Nephron (organoid): ENCODE measurements at regions not wholly inside any gene's neighbourhood (a gene's known extent, or its start where the extent isn't known, plus 50 kb on each side); places are given as distances from the start of the nearest gene placed in this dataset.

Experiments
- H3K27ac Mint-ChIP-seq, 3 experiments: 2 replicates each; pipeline ENCODE4 v1.8.0; 2020; ENCODE audit warnings: mixed read lengths in 3 of 3, mild to moderate bottlenecking in 2 of 3, moderate library complexity in 1 of 3
- H3K27me3 Mint-ChIP-seq: 2 replicates; pipeline ENCODE4 v1.8.0; 2021; ENCODE audit warnings: low read depth, mild to moderate bottlenecking, moderate library complexity, mixed read lengths
- H3K36me3 Mint-ChIP-seq: 2 replicates; pipeline ENCODE4 v1.8.0; 2020; ENCODE audit warnings: low read depth, mixed read lengths
- H3K4me1 Mint-ChIP-seq: 2 replicates; pipeline ENCODE4 v1.8.0; 2020; ENCODE audit warnings: mixed read lengths
- H3K4me3 Mint-ChIP-seq, 3 experiments: 2 replicates each; pipeline ENCODE4 v1.8.0; 2020; ENCODE audit warnings: mild to moderate bottlenecking in 3 of 3, mixed read lengths in 3 of 3, moderate library complexity in 2 of 3
- H3K9me3 Mint-ChIP-seq: 2 replicates; pipeline ENCODE4 v1.8.0; 2020; ENCODE audit warnings: mixed read lengths
- TF ChIP-seq, protein P1 (sequence below), 3 experiments: fragments of 200-600 bp; sonication (generic); IDR thresholded peaks; one replicate each; pipeline ENCODE4 v1.5.0; 2021; ENCODE audit warnings: antibody characterized with exemption in 3 of 3; ENCODE audit not compliant: unreplicated experiment in 3 of 3

DNA sequence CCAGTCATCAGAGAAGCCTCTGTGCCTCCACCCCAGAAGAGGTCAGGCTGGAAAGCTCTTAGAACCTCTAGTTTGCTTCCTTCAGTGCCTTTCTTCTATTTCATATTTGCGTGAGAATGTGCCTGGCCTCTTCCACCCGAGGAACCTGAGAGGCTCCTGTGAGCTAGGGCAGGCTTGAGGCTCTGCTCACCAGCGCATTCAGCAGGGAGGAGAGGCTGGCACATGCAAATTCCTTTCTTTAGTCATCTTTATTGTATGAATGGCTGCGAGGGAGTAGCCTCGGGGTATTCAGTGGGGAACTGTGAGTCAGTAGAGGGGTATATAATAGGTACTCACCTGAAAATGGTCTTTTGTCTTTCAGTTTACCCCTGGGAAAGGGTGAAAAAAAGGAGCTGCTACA, 268.3 kb downstream of the ABCC12 start:
- TF ChIP-seq, protein P1, sequence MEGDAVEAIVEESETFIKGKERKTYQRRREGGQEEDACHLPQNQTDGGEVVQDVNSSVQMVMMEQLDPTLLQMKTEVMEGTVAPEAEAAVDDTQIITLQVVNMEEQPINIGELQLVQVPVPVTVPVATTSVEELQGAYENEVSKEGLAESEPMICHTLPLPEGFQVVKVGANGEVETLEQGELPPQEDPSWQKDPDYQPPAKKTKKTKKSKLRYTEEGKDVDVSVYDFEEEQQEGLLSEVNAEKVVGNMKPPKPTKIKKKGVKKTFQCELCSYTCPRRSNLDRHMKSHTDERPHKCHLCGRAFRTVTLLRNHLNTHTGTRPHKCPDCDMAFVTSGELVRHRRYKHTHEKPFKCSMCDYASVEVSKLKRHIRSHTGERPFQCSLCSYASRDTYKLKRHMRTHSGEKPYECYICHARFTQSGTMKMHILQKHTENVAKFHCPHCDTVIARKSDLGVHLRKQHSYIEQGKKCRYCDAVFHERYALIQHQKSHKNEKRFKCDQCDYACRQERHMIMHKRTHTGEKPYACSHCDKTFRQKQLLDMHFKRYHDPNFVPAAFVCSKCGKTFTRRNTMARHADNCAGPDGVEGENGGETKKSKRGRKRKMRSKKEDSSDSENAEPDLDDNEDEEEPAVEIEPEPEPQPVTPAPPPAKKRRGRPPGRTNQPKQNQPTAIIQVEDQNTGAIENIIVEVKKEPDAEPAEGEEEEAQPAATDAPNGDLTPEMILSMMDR (IDR thresholded peaks at IDR 0.05; ENCODE audit: unreplicated experiment in 3 of 3), result no peak
- Mint-ChIP-seq H3K4me3 (no peak overlapping the region), H3K27ac (no peak overlapping the region), H3K4me1 (peaks cover 13% of the 10 kb centered on the region), H3K9me3 (peaks cover 6% of the 10 kb centered on the region), H3K36me3 (no peaks in the 10 kb centered on the region), H3K27me3 (peaks cover 84% of the 10 kb centered on the region)

DNA sequence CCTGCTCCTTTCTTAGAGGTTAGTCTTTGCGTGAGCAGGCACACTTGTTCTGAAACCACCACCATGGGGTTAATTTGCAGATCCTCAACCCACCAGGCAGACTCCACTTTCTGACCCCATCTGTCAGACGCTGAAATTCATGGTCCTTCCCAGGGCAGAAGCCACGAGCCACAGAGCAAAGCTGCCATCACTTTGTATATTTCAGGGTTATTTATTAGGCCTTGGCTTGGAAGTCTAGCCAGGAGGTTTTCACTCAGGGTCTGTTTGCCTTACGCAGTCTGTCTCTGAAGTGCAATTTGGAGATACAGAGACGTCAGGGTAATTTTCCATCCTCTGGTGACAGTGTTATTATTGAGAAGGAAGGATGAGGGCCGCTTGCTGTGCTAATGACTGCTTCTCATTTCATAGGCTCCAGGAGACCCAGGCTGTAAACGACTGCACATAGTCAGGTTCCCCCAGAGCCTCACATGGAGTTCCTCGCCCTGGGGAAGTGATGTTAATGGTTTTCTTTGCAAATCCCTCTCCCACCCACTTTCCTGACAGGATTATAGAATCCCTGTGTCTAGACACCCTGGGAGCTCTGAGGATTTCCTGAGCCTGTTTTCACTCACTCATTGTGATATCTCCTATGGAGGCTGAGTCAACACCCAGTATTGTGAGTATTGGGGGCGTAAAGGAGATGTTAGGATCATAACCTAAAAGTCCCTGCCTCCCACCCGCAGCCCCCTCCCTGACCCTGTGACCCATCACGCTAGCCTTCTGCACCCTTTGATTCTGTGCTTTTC, 269.0 kb downstream of the ABCC12 start:
- Mint-ChIP-seq H3K27me3 (peaks cover 86% of the 10 kb centered on the region), H3K9me3 (peaks cover 6% of the 10 kb centered on the region), H3K4me3 (no peak overlapping the region), H3K4me1 (peaks cover 13% of the 10 kb centered on the region), H3K27ac (no peak overlapping the region), H3K36me3 (no peaks in the 10 kb centered on the region)
- TF ChIP-seq, protein P1 (IDR thresholded peaks at IDR 0.05; ENCODE audit: unreplicated experiment in 3 of 3), result no peak

DNA sequence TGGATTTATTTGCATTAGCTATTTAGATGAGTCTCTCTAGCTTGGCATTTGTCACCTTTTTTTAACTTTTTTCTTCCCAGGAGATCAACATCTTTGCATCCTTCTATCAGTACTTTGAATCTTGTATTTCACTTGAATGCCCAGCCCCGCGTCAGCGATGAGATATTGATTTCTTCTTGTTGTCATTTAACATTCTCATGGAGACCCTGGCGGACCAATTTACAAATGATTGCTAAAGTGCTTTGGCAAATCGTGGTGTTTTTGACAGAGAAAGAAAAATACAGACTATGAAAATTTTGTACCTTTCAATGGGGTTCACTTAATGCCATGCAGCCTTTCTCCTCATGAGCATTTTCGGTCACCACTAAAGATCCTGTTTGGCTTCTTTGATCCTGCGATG, 269.7 kb downstream of the ABCC12 start:
- H3K9me3 Mint-ChIP-seq, result peaks cover 3% of the 10 kb centered on the region

DNA sequence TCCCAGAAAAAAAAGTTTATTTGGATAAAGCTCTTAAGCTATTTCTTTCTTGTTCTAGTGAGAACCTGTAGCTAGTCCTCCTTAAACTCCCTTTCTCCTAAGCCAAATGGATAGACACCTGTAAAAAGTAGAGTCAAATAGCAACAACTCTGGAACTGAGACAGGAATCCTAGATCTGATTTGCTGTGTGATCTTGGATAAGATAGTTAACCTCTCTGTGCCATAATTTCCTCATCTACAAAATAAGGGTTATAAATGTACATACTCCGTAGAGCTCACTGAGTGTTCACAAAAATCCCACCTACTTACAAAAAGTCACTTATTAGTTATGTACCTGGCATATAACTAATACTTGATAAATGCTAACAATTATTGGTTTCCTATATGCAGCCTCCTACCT, 270.3 kb downstream of the ABCC12 start:
- peaks cover 13% of the 10 kb centered on the region for H3K4me1 Mint-ChIP-seq
- peaks cover 82% of the 10 kb centered on the region for H3K27me3 Mint-ChIP-seq
- H3K27ac Mint-ChIP-seq, result no peak overlapping the region
- H3K36me3 Mint-ChIP-seq, result no peaks in the 10 kb centered on the region
- no peaks in the 10 kb centered on the region for H3K9me3 Mint-ChIP-seq
- TF ChIP-seq, protein P1 (IDR thresholded peaks at IDR 0.05; ENCODE audit: unreplicated experiment in 3 of 3), result no peak
- no peak overlapping the region for H3K4me3 Mint-ChIP-seq

More for the DNA sequence above, 269.7 kb downstream of the ABCC12 start:
- TF ChIP-seq, protein P1 (IDR thresholded peaks at IDR 0.05; ENCODE audit: unreplicated experiment in 3 of 3), result no peak
- Mint-ChIP-seq H3K4me3 (no peak overlapping the region), H3K27me3 (peaks cover 83% of the 10 kb centered on the region), H3K4me1 (peaks cover 13% of the 10 kb centered on the region), H3K36me3 (no peaks in the 10 kb centered on the region), H3K27ac (no peak overlapping the region)

DNA sequence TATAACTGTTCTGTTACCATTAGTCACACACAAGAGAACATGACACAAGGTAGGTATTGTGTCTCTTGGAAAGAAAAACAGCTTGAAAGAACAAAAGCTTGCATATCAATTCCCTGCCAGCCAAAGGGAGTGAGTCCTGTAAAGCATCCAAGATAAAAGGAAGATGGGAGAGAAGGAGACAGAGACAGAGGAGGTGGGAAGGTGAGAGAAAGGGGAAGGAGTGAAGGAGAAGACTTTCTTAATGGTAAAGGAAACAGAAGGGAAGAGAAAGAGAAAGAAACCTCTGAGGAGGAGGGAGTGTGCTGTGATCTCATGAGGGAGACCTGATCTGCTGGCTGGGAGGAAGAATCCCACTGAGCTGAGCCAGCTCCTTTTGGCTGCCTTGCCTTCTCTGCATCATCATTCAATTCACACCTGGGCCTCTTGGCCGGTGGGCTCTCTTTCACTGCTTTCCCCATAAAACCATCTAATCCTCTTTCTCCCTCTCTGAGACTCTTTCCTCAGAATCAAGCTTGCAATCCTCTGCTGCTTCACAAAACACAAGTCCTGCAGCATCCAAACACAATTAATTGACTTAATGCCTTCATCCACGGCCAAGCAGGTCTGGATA, 271.6 kb downstream of the ABCC12 start:
- TF ChIP-seq, protein P1 (IDR thresholded peaks at IDR 0.05; ENCODE audit: unreplicated experiment in 3 of 3), result no peak
- Mint-ChIP-seq H3K4me1 (peaks cover 13% of the 10 kb centered on the region), H3K27ac (no peak overlapping the region), H3K36me3 (no peaks in the 10 kb centered on the region), H3K9me3 (no peaks in the 10 kb centered on the region), H3K27me3 (peaks cover 75% of the 10 kb centered on the region), H3K4me3 (no peak overlapping the region)
